ENCODE measurements at regions not wholly inside any gene's neighbourhood (a gene's known extent, or its start where the extent isn't known, plus 50 kb on each side); places are given as distances from the start of the nearest gene placed in this dataset.

DNA sequence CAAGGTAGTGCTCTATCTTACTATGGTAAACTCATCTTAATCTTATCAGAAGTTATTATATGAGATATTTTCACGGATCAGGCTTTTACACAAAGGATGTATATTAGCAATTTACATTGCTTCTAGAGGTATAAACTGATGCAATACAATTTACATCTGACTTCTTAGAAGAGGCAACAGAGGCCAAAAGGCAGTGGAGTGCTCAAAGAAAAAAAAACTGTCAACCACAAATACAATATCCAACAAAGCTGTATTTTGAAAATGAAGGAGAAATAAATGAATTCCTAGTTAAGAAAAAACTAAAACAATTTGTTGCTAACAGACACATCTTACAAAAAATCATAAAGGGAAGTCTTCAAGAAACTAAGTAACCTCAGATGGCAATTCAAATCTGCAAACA lies 1031.5 kb upstream of the CNTNAP5 start:
- no peak for DNase-seq (ENCODE audit: low read depth)

- no peak for DNase-seq (ENCODE audit: low read depth)
Measured at GRCh38 chr2:122999258-122999657, 1025.8 kb upstream of the CNTNAP5 start.

- DNase-seq (ENCODE audit: low read depth) = no peak
Measured at GRCh38 chr2:122999821-123000220, 1025.3 kb upstream of the CNTNAP5 start.

- DNase-seq (ENCODE audit: low read depth) = no peak
Measured at GRCh38 chr2:123002660-123003248, 1022.3 kb upstream of the CNTNAP5 start.

- no peak for DNase-seq (ENCODE audit: low read depth)
Measured at GRCh38 chr2:123015186-123015585, 1009.9 kb upstream of the CNTNAP5 start.

DNA sequence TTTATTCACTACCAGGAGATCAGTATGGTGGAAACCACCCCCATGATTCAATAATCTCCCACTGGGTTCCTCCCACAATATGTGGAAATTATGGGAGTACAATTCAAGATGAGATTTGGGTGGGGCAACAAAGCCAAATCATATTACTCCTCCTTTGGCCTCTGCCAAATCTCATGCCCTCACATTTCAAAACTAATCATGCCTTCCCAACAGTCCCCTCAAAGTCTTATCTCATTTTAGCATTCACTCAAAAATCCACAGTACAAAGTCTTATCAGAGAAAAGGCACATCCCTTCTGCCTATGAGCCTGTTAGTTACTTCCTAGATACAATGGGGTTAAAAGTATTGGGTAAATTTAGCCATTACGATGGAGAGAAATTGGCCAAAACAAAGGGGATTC lies 989.5 kb upstream of the CNTNAP5 start:
- DNase-seq (ENCODE audit: low read depth) = no peak

- DNase-seq (ENCODE audit: low read depth) = no peak
Measured at GRCh38 chr2:123036300-123036699, 988.8 kb upstream of the CNTNAP5 start.

- DNase-seq (ENCODE audit: low read depth) = no peak
Measured at GRCh38 chr2:123040506-123040905, 984.6 kb upstream of the CNTNAP5 start.

- DNase-seq (ENCODE audit: low read depth) = no peak
Measured at GRCh38 chr2:123043458-123043857, 981.6 kb upstream of the CNTNAP5 start.

- DNase-seq (ENCODE audit: low read depth) = no peak
Measured at GRCh38 chr2:123045713-123046112, 979.4 kb upstream of the CNTNAP5 start.

GRCh38 chr2:123047186-123047585 lies 977.9 kb upstream of the CNTNAP5 start:
- DNase-seq (ENCODE audit: low read depth) = no peak

DNA sequence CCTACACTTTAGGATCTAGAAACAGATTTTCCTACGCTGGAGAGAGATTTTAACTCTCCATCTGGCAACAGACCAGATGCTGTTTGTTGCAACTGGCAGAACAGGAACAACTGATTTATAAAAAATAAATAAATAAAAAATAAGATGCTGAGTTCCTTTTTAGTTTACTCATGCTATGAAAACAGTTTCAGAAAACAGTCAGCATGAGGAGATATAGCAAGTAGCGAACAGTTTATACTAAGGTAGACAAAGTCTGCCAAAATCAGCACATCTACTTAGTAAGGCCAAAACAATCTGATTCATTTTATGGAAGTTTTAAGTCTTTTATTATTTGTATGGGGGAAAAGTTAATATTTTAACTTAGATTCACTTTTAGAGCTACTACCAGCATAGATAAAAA lies 974.0 kb upstream of the CNTNAP5 start:
- no peak for DNase-seq (ENCODE audit: low read depth)

DNA sequence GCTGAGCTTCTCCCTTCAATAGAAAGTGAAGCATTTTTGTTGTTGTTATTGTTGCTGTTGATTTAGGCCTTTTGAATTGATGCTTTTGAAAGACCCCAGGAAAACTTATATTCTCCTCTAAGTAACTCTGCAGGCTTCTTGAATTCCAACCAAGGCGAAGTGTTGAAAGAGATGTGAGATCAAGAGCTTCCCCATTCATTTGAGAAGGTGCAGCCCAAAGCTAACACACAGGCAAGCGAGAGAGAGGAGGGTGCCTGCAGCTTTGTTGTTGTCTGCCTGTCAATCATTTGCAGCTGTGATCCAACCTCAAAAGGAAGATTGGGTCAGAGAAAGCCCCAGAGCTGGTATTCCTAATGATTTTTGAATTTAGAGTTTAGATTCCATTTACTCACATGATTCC lies 963.6 kb upstream of the CNTNAP5 start:
- no peak for DNase-seq (ENCODE audit: low read depth)

- no peak for DNase-seq (ENCODE audit: low read depth)
Measured at GRCh38 chr2:123073371-123073770, 951.7 kb upstream of the CNTNAP5 start.

- DNase-seq (ENCODE audit: low read depth) = no peak
Measured at GRCh38 chr2:123073956-123074355, 951.1 kb upstream of the CNTNAP5 start.

DNA sequence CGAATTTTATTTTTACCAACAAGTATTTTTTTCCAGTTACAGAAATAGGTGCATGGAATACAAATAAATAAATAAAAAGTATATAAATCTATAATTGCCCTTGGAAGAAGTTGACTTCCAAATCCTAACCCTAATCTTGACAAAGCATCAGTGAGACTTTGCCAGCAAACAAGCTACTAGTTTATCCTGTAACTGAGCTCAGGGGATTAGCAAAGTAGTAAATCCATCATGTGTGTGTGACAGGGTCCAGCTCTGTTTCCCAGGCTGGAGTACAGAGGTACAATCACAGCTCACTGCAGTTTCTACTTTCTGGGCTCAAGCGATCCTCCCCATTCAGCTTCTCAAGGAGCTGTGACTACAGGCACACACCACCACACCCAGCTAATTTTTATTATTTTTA lies 948.0 kb upstream of the CNTNAP5 start:
- DNase-seq (ENCODE audit: low read depth) = no peak

GRCh38 chr2:123080331-123080730 lies 944.8 kb upstream of the CNTNAP5 start:
- DNase-seq (ENCODE audit: low read depth) = no peak

GRCh38 chr2:123085484-123085883 lies 939.6 kb upstream of the CNTNAP5 start:
- no peak for DNase-seq (ENCODE audit: low read depth)

DNA sequence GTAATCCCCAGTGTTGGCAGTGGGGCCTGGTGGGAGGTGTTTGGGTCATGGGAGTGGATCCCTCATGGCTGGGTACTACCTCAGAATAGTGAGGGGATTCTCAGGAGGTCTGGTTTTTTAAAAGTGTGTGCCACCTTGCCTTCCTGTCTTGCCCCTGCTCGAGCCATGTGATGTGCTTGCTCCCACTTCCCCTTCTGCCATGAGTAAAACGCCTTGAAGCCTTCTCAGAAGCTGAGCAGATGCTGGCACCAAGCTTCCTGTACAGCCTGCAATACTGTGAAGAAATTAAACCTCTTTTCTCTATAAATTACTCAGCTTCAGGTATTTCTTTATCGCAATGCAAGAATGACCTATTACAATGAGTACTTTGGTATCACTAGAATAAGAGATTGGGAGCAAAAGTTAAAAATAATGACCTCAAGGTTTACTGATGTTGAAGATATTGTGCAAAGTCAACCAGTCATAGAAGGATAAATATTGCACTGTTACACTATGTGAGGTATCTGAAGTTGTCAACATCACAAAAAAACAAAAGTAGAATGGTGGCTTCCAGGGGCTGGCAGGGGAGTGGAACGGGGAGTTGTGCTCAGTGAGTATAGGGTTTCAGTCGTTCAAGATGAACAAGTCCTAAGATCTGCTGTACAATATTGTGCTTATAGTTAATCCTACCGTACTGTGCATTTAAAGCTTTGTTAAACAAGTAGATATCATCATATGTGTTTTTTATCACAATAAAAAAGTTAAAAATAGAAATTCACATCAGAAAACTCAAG lies 938.3 kb upstream of the CNTNAP5 start:
- DNase-seq (ENCODE audit: low read depth) = no peak

GRCh38 chr2:123091471-123091870 lies 933.6 kb upstream of the CNTNAP5 start:
- no peak for DNase-seq (ENCODE audit: low read depth)

DNA sequence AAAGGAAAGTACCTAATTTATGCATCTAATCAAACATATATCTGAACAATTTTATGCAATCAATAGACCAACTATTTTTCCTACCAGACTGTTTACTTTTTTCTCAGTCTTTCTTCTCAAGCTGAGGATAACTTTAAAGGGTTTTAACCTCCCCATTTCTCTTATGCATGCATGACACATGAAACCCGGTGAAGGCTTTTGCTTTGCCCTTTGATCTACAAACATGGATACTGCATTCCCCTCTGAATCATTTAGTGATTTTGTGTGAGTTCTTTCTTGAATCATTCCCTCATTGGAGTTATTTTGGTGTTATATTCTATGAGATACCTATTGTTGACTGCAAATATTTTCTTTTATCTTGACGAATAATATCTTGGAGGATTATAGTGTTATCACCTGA lies 931.9 kb upstream of the CNTNAP5 start:
- no peak for DNase-seq (ENCODE audit: low read depth)

GRCh38 chr2:123095219-123095835 lies 929.8 kb upstream of the CNTNAP5 start:
- no peak for DNase-seq (ENCODE audit: low read depth)

DNA sequence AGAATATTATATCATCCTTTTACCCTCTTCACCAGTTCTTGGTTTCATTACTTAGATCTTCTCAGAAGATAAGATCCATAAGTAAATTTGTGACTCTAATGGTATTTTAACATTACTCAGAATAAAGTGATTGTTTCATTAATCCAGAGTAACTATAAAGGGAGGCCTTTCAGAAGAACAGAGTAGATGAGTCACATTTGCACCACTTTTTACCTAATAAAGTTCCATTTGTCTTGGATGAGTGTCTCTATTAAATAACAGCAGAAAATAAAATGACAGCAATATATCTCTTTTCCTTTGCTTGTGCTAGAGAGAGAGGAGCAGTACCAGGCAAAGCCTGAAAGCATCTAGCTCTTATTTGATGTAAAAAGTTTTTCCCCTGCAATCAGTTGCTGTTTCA lies 926.5 kb upstream of the CNTNAP5 start:
- no peak for DNase-seq (ENCODE audit: low read depth)

DNA sequence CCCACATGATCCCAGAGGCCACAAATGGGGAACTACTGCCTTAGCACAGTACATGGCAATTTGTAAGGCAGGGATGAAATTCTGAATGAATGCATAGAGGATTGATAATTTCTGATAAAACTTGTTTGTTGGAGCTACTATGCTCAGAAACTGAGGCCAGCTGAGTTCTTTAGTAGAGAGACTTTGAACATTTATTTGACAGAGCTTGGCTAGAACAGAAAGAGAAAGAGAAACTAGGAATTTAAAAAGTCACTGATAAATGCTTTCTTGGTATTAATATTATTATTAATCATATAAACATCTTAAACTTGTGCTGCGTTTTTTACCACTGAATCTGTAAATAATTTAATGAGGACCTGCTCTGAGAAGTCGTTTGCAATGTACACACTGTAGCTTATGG lies 923.7 kb upstream of the CNTNAP5 start:
- DNase-seq (ENCODE audit: low read depth) = no peak
